H1 (cell line): ENCODE measurements at regions not wholly inside any gene's neighbourhood (a gene's known extent, or its start where the extent isn't known, plus 50 kb on each side); places are given as distances from the start of the nearest gene placed in this dataset.

Source experiments
- CEBPB ChIP-seq: IDR thresholded peaks from 2 replicates; pipeline ENCODE4 v1.6.1; 2012; ENCODE audit warnings: low read depth, low read length
- CTCF ChIP-seq, 3 experiments: IDR thresholded peaks; 1 replicate in 2 of 3; 2 replicates in 1 of 3; pipeline versions ENCODE4 v1.5.1 to v1.6.1; 2011; ENCODE audit warnings: low read length in 3 of 3, mild to moderate bottlenecking in 3 of 3, inconsistent platforms in 2 of 3, low read depth in 1 of 3, moderate library complexity in 1 of 3; ENCODE audit not compliant: insufficient read depth in 1 of 3; ENCODE audit errors: control extremely low read depth in 1 of 3
- EP300 ChIP-seq, 2 experiments: IDR thresholded peaks; 1 replicate in 1 of 2; 2 replicates in 1 of 2; pipeline ENCODE4 v1.6.1; 2011 to 2012; ENCODE audit warnings: low read depth in 2 of 2, low read length in 2 of 2, mild to moderate bottlenecking in 2 of 2, borderline replicate concordance in 1 of 2, inconsistent platforms in 1 of 2, moderate library complexity in 1 of 2
- JUN ChIP-seq: IDR thresholded peaks from 2 replicates; pipeline ENCODE4 v1.6.1; 2011; ENCODE audit warnings: low read depth, mild to moderate bottlenecking, improper control_type of control experiment, low read length
- POLR2A ChIP-seq, 2 experiments: IDR thresholded peaks; 1 replicate in 1 of 2; 2 replicates in 1 of 2; pipeline ENCODE4 v1.6.1; 2011; ENCODE audit warnings: low read depth in 2 of 2, low read length in 2 of 2, mild to moderate bottlenecking in 2 of 2; ENCODE audit errors: control extremely low read depth in 1 of 2
- TAF1 ChIP-seq: IDR thresholded peaks from 2 replicates; pipeline ENCODE4 v1.6.1; 2011; ENCODE audit warnings: mild to moderate bottlenecking, low read depth, low read length

DNA sequence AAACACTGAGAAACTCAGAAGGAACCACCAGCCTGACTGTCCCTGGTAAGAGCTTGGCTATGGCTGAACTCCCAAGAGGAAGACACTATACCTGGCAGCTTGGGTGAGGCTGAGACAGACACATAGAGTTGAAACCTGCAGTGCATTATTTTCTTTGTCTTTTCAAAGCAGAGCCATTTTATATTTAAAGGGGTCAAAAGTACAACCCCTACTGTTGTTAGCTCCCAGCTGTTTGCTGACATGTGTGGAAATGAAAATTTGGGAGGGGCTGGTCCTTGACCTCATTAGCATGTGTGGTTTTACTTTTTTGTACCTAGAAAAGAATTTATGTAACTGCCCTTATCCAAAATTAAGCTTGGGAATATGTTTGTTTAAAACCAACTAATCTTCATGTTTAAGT lies 309.0 kb downstream of the RPRM start:
- TF ChIP-seq CEBPB (no peak), JUN (no peak), EP300 (IDR thresholded peaks at IDR 0.05; ENCODE audit: borderline replicate concordance in 1 of 2, low read depth in 2 of 2, low read length in 2 of 2) (no peak), CTCF (IDR thresholded peaks at IDR 0.05; ENCODE audit: control extremely low read depth in 1 of 3, insufficient read depth in 1 of 3, low read depth in 1 of 3, low read length in 3 of 3) (no peak), TAF1 (no peak), POLR2A (IDR thresholded peaks at IDR 0.05; ENCODE audit: control extremely low read depth in 1 of 2, low read depth in 2 of 2, low read length in 2 of 2) (no peak)
